Parathyroid adenoma (tissue), 2 donors: ENCODE measurements at regions not wholly inside any gene's neighbourhood (a gene's known extent, or its start where the extent isn't known, plus 50 kb on each side); places are given as distances from the start of the nearest gene placed in this dataset.

Source experiments
- H2AFZ ChIP-seq: fragments of 300-600 bp; sonication (generic); one replicate; pipeline ENCODE4 v1.7.0; 2017; ENCODE audit warnings: antibody characterized with exemption, mild to moderate bottlenecking
- H3K27ac ChIP-seq: fragments of 300-600 bp; sonication (generic); one replicate; pipeline ENCODE4 v1.7.0; 2017
- H3K27me3 ChIP-seq: fragments of 300-600 bp; sonication (generic); one replicate; pipeline ENCODE4 v1.7.0; 2017; ENCODE audit warnings: low read length; ENCODE audit not compliant: control insufficient read depth, insufficient read depth
- H3K36me3 ChIP-seq: fragments of 300-600 bp; sonication (generic); one replicate; pipeline ENCODE4 v1.7.0; 2017; ENCODE audit warnings: low read length; ENCODE audit not compliant: control insufficient read depth, insufficient read depth
- H3K4me1 ChIP-seq: fragments of 300-600 bp; sonication (generic); one replicate; pipeline ENCODE4 v1.7.0; 2017; ENCODE audit warnings: control low read depth
- H3K4me2 ChIP-seq: fragments of 300-600 bp; sonication (generic); one replicate; pipeline ENCODE4 v1.7.0; 2017; ENCODE audit warnings: low read length
- H3K4me3 ChIP-seq: fragments of 300-600 bp; sonication (generic); one replicate; pipeline ENCODE4 v1.7.0; 2017; ENCODE audit warnings: low read depth, low read length
- H3K79me2 ChIP-seq: fragments of 300-600 bp; sonication (generic); one replicate; pipeline ENCODE4 v1.7.0; 2017; ENCODE audit warnings: control low read depth
- H3K9ac ChIP-seq: fragments of 300-600 bp; sonication (generic); one replicate; pipeline ENCODE4 v1.7.0; 2017; ENCODE audit warnings: mild to moderate bottlenecking
- H3K9me3 ChIP-seq: fragments of 300-600 bp; sonication (generic); one replicate; pipeline ENCODE4 v1.7.0; 2017; ENCODE audit warnings: low read length; ENCODE audit not compliant: control insufficient read depth
- TF ChIP-seq, protein P1 (sequence below): fragments of 300-600 bp; sonication (generic); IDR thresholded peaks from one replicate; pipeline ENCODE4 v1.7.0; 2017; ENCODE audit warnings: antibody characterized with exemption, mild to moderate bottlenecking
- donor health status: primary hyperparathyroidism.

DNA sequence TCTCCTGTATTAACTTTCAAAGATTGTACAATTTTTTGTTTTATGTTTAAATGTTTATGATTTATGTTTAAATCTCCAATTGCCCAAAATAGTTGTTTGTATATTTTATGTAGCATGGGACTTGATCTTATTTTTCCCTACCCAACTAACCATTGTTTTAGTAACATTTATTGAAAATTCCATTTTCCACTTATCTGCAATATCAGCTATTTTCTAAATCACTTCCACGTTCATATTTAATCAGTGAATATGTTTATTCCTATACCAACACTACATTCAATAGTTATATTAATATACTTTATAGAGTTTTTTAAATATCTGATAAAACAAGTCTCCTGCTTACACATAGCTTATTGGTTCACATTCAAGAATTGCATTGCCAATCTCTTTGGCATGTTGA is 532.2 kb downstream of the CHSY3 start:
- Histone ChIP-seq H3K9ac (no peak overlapping the region), H3K27me3 (no peaks in the 10 kb centered on the region), H3K79me2 (no peaks in the 10 kb centered on the region), H3K27ac (no peak overlapping the region), H3K9me3 (no peaks in the 10 kb centered on the region), H3K4me2 (no peak overlapping the region), H2AFZ (no peak overlapping the region), H3K4me3 (no peak overlapping the region), H3K36me3 (no peaks in the 10 kb centered on the region), H3K4me1 (no peaks in the 10 kb centered on the region)
- TF ChIP-seq, protein P1, sequence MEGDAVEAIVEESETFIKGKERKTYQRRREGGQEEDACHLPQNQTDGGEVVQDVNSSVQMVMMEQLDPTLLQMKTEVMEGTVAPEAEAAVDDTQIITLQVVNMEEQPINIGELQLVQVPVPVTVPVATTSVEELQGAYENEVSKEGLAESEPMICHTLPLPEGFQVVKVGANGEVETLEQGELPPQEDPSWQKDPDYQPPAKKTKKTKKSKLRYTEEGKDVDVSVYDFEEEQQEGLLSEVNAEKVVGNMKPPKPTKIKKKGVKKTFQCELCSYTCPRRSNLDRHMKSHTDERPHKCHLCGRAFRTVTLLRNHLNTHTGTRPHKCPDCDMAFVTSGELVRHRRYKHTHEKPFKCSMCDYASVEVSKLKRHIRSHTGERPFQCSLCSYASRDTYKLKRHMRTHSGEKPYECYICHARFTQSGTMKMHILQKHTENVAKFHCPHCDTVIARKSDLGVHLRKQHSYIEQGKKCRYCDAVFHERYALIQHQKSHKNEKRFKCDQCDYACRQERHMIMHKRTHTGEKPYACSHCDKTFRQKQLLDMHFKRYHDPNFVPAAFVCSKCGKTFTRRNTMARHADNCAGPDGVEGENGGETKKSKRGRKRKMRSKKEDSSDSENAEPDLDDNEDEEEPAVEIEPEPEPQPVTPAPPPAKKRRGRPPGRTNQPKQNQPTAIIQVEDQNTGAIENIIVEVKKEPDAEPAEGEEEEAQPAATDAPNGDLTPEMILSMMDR, result no peak

DNA sequence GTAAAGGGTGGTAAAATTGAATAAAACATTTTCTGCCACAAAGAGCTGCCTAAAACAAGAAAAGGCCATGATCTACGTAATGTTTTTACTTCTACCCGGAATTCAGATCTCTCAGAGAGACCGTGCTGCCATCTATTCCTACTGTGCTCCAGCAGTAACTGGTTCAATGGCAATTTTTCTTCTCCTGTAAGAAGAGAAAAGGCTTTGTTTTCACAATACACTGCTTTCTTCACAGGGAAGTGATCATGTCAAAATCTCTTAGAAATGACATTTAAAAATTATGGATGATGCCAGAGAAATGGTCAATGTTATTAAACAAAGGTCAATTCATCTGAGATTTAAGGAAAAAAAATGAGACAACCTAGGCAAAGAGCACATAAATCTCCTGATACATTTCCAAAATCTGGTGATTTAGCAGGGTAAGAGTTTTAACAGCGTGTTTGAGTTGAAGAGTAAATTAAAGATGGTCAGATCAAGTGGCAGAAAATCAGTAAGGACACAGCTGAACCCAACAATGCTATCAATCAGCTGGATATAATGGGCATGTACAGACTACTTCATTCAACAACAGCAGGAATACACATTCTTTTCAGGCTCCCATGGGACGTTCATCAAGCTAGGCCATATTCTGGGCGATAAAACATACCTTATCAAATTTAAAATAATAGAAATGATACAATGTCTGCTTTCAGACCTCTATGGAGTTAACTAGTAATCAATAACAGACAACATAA is 523.1 kb downstream of the CHSY3 start:
- Histone ChIP-seq H3K4me2 (no peak overlapping the region), H3K4me3 (no peak overlapping the region), H2AFZ (no peak overlapping the region), H3K79me2 (no peaks in the 10 kb centered on the region), H3K36me3 (no peaks in the 10 kb centered on the region), H3K27ac (no peak overlapping the region), H3K4me1 (no peaks in the 10 kb centered on the region), H3K27me3 (no peaks in the 10 kb centered on the region), H3K9ac (no peak overlapping the region), H3K9me3 (no peaks in the 10 kb centered on the region)
- TF ChIP-seq, protein P1, result no peak

DNA sequence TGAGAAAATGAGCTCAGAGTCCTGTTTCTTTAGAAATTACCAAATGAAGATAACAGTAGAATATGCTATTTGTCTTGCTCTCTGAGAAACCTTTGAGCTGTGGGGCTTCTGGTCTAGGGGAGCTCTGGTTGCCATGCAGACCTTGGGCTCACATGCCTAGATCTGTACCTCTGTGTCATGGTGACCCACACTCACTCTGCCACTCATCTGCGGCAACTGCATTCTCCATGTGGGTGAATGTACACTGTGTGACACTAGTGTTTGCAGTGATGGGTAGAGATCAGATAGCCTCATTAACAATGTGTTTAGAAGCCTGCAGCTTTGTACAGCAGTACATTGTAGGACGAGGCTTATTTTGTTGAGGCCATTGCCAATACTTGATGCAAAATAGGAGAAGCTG is 521.2 kb downstream of the CHSY3 start:
- Histone ChIP-seq H3K79me2 (no peaks in the 10 kb centered on the region), H3K4me2 (no peak overlapping the region), H2AFZ (no peak overlapping the region), H3K9me3 (no peaks in the 10 kb centered on the region), H3K9ac (no peak overlapping the region), H3K27ac (no peak overlapping the region), H3K4me3 (no peak overlapping the region), H3K36me3 (no peaks in the 10 kb centered on the region), H3K27me3 (no peaks in the 10 kb centered on the region), H3K4me1 (no peaks in the 10 kb centered on the region)
- TF ChIP-seq, protein P1, result no peak

DNA sequence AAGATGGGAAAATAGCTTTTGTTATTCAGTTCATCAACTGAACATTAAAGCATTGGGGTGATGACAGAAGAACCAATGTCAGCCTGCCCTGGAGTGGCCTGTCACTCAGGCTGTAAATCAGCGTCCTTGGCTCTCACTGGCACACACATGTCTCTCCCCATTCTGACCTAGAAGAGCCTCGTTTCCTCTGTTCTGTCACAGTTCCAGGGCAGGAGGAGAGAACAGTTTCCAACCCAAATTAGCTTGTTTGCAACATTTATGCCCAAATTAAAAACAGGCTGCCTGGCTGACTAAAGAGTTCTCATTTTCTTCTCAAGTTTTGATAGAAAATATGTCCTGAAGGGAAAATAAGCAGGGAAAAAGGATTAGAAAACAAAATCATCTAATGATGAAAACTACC is 520.1 kb downstream of the CHSY3 start:
- Histone ChIP-seq H2AFZ (no peak overlapping the region), H3K4me3 (no peak overlapping the region), H3K4me1 (no peaks in the 10 kb centered on the region), H3K9ac (no peak overlapping the region), H3K36me3 (no peaks in the 10 kb centered on the region), H3K27me3 (no peaks in the 10 kb centered on the region), H3K27ac (no peak overlapping the region), H3K9me3 (no peaks in the 10 kb centered on the region), H3K79me2 (no peaks in the 10 kb centered on the region), H3K4me2 (no peak overlapping the region)
- TF ChIP-seq, protein P1, result no peak

DNA sequence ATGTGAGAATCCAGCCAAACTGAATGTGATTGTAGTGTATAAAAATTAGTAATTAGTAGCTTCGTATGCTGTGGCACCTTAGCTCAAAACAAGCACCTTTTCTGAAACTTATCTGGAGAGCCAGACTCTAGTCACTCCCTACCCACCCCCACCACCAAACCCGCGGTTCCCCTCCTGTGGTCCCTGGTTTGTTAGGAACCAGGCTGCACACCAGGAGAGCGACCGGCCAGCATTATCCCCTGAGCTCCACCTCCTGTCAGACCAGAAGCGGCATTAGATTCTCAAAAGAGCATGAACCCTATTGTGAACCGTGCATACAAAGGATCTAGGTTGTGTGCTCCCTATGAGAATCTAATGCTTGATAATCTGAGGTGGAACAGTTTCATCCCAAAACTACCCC is 498.6 kb downstream of the CHSY3 start:
- Histone ChIP-seq H3K27me3 (no peaks in the 10 kb centered on the region), H3K36me3 (no peaks in the 10 kb centered on the region), H2AFZ (no peak overlapping the region), H3K79me2 (no peaks in the 10 kb centered on the region), H3K9me3 (no peaks in the 10 kb centered on the region), H3K4me3 (no peak overlapping the region), H3K4me1 (no peaks in the 10 kb centered on the region), H3K4me2 (no peak overlapping the region), H3K9ac (no peak overlapping the region), H3K27ac (no peak overlapping the region)
- TF ChIP-seq, protein P1, result no peak
